ENCODE measurements at regions not wholly inside any gene's neighbourhood (a gene's known extent, or its start where the extent isn't known, plus 50 kb on each side); places are given as distances from the start of the nearest gene placed in this dataset.
A peak's percentile ranks its signal among the peaks of the same experiment; 100 is the strongest.
"Not testable (repeated sequence)": the region's sequence is repeated elsewhere in the genome, so short reads cannot be mapped to it uniquely, and the experiment has no call there.

DNA sequence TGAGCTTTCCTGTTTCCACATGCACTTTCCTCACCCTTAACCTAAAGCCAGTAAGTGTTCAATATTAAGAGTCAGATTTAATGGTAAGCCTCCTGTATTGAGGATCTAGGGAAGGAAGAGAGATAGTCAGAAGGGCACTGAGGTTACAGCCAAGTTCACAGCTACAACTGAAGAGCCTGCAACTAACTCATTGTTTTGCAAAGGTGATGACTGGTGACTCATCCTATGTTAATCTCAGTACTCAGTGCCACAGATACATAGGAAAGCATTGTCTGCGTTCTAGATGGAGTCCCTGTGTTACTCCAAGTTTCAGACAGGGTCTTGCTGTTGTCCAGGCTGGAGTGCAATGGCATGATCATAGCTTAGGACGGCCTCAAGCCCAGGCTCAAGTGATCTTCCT, 157.0 kb upstream of the RBM19 start:
- DNase-seq (ENCODE audit: low read depth) = no peak

DNA sequence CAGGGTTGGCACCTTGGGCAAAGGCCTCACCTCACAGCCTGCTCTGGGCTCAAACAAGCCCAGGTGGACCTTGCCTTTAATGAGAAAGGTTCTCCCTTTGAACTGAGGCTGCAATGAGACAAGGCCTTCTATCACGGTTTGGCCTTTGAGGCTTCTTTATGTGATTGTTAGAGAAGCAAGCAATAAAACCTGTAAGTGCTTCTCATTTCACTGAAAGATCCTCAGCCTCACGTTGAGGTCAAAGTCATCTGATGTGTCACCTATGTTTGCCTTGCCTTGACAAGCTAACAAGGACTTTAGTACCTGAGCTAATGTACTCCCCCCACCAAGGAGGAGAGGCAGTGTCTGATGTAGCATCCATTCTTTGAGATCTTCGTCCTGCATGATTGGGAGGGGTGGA, 155.9 kb upstream of the RBM19 start:
- no peak for DNase-seq (ENCODE audit: low read depth)

DNA sequence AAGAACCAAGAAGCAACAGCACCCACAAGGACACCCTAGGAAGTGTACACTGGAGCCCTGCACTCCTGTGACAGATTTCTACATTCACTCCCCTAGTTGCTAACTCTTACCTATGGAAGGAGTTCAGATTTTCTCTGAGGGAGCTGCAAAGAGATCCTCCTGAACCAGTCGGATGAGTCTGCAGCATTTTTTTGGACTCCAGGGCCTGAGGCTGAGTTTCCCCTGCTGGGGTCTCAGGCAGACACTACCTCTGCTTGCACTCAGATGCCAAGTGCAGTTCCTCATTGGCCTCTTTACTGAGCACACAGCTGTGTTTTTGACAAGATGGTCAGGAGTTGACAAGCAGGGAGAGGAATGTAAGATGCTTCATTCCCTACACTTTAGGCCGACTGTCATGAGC, 153.2 kb upstream of the RBM19 start:
- DNase-seq (ENCODE audit: low read depth) = no peak

DNA sequence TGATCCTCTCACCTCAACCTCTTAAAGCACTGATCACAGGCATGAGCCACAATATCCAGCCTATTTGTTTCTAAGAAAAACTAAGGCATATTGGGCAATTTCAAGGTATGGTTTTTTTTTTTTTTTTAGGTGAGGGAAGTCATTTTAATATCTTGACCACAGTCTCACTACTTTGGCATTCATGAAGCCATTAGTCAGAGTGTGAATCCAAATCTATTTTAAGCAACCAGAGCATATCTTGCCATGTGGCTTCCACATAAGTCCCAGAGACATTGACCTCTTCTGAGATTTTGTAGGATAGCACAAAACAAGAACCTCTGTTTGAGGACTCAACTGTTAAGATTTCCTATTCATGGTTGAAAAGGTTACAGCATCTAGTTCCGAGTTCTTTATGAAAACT, 130.3 kb upstream of the RBM19 start:
- no peak for DNase-seq (ENCODE audit: low read depth)

DNA sequence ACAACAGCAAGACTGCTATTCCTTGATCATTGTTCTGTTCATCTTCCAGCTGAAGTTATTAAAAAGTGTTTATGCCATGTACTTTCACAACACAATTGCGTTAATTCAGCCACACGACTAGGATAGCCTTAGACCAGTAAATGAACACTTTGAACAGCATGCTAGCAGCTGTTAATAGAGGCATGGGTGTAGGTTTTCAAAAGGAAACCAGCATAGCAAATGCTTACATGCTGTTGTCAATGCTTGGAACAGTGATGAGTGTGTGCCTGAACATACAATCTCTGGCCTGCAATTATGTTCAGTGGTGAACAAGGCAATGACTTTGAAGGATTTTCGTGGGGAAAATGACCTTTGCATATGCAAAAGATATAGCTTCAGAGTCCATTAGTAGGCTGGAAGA, 127.4 kb upstream of the RBM19 start:
- DNase-seq (ENCODE audit: low read depth) = no peak

DNA sequence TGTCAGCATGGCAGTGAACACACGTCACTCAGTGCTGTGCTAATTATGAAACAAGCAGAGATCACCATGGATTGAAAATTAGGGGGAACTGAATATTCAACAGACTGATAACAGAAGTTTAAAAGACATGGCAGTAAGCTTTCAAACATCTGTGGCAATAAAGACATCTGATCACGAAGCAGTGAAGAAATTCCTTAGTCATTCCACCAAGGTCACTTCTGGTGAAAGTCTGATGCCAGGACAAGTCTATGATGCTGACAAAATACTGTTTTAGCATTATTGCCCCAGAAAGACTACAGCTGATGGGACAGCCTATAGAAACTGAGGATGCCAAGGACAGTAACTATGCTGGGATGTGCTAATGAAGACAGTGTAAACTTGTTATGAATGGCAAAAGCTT, 126.9 kb upstream of the RBM19 start:
- DNase-seq (ENCODE audit: low read depth) = no peak

DNA sequence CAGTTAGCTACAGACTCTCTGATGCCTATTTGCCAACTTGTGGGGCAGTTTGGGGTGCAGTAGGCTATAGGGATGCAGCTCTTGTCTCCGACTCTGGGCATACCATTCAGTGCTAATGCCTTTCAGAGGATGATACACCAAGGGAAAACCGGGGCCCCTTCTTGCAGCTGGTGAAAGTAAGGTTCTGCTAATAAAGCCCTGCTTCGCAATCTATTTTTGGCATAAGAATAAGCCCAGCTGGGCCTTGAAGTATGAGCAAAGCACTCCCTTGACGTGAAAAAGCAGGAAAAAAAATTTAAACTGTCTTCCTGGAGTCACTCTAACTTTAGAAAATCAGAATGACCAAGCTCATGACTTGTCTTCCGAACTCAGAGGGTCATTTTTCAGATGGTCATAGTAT, 124.1 kb upstream of the RBM19 start:
- no peak for DNase-seq (ENCODE audit: low read depth)

DNA sequence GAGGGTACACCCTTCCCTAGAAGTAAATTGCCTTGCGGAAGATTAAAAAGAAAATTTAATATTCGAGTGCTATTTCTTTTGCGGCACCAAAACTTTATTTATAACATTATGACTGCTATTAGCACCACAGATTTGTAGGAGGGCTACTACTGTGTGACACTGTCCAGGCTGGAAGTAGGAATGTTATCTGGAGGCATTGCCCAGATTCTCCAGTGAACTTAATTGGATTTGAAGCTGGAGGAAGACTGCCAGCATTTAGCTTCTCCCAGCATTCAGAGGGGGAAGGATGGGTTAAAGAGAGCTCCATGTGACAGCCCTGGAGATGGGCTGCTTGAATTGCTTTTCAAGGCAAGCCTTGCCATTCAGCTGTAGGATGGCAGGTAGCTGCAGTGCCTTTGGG, 107.0 kb upstream of the RBM19 start:
- no peak for DNase-seq (ENCODE audit: low read depth)

DNA sequence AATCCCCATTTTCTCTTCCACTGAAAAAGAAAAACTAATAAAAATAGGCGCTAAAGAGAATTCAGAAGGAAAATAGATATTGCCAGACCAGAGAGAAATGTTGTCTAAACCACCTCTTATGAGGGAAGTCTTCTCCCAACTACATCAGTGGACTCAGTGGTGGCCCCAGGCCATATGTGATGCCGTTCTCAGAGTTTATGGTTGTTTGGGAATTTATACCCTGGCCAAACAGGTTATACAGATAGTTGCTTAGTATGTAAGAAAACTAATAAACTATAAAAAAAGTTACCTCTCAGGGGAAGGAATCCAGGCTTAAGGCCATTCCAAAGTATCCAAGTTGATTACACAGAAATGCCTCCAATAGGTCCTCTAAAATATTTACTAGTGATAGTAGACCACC, 103.4 kb upstream of the RBM19 start:
- DNase-seq (ENCODE audit: low read depth) = no peak

DNA sequence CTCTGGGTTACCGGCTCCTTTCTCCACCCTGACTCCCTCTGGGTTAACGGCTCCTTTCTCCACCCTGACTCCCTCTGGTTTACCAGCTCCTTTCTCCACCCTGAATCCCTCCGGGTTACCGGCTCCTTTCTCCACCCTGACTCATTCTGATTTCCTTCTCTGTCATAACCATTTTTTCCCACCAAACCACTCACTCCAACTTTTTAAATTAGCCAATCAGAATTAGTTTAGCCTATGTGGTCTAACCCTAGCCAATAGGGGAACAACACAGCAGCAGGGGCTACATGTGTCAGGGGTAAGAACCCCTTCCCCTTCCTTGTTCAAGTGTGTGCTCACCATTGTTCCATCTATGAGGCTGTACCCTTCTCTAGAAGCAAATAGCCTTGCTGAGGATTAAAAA, 98.4 kb upstream of the RBM19 start:
- DNase-seq (ENCODE audit: low read depth) = no peak

DNA sequence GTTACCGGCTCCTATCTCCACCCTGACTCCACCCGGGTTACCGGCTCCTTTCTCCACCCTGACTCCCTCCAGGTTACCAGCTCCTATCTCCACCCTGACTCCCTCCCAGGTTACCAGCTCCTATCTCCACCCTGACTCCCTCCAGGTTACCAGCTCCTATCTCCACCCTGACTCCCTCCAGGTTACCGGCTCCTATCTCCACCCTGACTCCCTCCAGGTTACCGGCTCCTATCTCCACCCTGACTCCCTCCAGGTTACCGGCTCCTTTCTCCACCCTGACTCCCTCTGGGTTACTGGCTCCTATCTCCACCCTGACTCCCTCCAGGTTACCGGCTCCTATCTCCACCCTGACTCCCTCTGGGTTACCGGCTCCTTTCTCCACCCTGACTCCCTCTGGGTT, 97.9 kb upstream of the RBM19 start:
- not testable (repeated sequence) for DNase-seq (ENCODE audit: low read depth)

DNA sequence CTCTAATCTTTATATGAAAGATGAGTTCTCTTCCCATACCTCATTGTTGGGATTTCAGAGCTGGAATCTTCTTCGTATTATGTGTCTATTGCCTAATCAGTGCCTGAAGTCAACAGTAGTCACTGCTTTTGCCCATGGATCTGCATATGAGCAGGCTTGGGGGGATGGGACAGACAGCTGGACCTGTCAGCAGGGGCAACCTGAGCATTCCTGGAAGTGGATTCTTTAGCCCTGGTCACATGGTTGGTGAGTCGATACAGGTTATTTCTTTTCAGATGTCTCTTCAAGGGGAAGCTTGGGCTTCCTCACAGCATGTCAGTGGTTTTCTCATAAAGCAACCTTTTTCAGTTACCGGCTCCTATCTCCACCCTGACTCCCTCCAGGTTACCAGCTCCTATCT, 97.3 kb upstream of the RBM19 start:
- no peak for DNase-seq (ENCODE audit: low read depth)

DNA sequence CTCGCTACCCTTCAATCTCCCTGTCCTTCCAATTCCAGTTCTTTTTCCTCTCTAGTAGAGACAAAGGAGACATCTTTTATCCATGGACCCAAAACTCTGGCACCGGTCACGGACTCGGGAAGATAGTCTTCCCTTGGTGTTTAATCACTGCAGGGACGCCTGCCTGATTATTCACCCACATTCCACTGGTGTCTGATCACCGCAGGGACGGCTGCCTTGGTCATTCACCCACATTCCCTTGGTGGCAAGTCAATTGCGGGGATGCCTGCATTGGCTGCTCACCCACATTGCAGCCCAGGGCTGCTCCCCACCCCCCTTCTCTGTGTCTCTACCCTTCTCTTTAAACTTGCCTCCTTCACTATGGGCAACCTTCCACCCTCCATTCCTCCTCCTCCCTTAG, 90.2 kb upstream of the RBM19 start:
- peak; percentile 1 for DNase-seq (ENCODE audit: low read depth)

DNA sequence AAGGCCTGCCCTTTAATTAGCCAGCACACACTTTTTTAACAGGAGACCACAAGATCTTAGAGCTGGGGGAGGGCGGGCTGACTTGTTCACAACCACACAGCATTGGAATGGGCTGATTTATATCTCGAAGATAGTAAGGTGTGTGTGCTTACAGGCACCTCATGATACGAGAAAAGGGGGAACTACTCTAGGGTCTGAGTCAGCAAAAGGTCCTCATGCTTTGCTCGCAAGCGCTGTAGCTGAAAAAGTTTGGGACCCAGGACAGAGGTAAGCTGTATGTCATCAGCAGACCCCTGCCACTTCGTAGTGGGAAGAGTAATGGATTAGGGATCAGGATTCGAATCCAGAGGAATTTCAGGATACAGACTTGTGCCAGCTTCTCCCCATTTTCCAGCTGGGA, 88.9 kb upstream of the RBM19 start:
- no peak for DNase-seq (ENCODE audit: low read depth)

DNA sequence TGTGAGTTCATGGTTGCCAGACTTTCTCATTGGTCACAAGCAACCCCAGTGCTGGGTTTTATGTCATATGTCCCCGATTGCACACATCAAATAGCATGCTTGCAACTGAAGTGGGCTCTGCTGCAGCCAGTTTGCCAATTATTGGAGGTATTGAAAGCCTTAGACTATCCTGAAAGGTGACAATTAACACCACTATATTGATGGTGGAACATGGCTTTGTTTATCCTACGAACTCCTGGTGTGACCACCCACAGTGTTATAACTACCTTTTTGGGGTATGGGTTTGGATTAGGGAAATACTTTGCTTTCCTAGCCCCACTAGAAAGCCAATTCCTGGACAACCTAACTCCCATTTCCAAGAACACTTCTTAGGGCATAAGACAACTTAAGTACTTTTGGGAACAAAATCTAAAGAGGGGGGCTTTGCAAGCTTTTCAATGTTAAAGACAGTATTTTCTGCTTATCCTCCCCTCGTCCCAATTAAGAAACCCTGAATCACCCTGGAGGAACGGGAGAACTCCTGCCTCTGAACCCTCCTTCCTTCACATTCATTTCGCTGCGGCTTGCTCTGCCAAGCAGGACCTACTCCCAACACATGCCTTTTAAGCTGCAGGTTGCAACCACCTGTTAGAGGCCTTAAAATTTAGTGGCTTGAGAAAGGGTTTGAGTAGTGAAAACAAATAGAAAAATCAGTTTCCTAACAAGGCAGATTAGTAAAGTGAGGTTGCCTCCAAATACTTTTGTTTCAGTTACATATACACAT, 80.3 kb upstream of the RBM19 start:
- no peak for DNase-seq (ENCODE audit: low read depth)

DNA sequence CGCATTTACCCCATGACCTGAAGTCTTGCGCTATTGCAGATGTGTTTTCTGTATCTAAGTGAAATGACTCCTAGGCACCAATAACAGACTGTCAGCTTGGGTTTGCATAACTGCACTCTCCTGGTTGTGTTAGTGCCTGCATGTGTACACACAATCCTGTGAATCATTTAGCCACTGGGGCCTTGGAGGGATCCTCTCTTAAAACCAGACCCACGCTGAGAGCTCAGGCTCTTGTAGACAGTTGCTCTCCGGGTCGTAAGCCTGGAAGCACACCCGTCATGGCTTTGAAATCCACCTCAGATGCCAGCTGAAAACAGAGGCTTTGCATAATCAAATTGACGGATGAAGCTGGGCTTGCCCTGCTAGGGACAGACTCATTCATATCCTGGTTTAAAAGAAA, 79.2 kb upstream of the RBM19 start:
- DNase-seq (ENCODE audit: low read depth) = no peak

DNA sequence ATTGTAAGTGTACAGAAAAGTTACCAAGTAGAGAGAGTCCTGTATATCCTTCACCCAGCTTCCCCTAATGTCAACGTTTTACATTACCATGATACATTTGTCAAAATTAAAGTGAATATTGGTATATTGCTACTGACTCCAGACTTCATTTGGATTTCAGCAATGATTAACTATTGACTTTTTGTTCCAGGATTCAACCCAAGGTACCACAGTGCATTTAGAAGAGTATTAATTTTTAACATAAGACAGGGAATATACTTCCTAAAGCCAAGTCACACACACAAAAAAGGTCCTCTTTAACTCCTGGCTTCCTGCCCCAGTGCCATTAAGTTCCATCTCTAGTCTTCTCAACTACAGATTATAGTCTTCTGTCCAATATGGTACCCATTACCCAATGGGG, 75.5 kb upstream of the RBM19 start:
- DNase-seq (ENCODE audit: low read depth) = no peak

DNA sequence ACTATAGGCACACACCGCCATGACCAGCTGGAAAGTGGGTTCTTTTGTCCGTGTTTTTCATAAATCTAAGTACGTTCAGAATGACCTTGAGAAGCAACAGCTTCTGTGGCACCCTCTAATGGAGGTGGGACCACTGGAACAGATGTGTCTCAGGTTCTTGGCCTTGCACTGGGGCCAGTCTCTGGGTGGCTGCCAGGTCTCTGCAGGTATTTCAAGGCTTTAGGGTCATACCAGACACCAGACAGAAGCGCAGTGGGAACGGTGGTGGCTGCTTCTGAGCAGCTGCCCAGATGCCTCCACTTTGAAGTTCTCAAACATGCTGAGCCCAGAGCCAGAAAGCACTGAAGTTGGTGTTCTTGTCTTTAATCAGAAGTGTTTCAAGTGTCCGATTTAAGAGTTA, 75.0 kb upstream of the RBM19 start:
- no peak for DNase-seq (ENCODE audit: low read depth)

DNA sequence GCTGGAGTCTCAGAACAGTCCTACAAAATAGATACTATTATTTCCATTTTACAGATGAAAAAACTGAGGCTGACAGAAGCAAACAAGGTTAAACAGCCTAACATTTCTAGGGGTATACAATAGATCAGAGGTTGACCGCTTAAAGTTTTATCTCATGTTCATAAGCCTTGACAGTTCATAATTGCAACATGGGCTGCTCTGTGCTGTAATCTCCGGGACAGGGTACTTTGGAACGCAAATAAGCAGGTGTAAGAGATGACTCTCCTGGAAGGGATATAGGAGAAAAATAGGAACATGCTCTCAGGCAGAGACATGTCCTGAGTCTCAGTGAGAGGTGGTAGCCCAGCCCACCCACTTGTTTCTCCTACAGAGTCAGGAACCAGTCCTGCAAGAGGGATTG, 72.8 kb upstream of the RBM19 start:
- DNase-seq (ENCODE audit: low read depth) = no peak

DNA sequence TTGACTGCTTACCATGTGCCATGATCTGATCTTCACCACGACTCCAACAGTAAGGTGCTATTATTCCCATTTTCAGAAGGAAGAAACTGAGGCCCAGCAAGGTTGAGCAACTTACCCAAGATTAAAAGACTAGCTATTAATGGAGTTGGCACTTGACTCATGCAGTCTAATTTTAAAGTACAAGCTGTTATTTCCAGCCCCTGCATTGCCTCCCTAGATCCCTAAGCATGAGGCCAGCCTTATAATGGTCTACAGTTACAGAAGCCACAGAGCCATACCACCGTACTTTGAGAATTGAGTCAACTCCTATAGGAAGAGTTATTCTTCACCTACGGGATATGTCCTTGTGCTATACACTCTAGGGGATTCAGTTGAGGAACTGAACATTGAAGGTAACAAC, 66.7 kb upstream of the RBM19 start:
- DNase-seq (ENCODE audit: low read depth) = no peak

DNA sequence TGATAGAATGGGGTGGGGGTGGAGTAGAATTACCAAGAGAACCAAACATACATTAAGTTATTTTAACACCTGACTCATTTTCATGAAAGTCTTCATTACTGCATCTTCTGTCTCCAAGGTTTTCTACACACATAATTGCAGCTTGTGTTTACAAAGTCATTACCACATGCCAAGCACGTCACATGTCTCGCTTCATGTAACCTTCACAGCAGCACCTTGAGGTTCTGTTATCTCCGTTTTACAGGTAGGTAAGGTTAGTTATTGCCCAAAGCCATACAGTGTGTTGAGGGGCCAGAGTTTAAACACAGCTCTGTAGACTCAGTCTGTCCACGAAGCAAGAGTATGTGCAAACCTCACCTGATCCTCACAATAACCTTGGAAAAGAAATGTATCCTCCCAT, 64.3 kb upstream of the RBM19 start:
- DNase-seq (ENCODE audit: low read depth) = no peak

DNA sequence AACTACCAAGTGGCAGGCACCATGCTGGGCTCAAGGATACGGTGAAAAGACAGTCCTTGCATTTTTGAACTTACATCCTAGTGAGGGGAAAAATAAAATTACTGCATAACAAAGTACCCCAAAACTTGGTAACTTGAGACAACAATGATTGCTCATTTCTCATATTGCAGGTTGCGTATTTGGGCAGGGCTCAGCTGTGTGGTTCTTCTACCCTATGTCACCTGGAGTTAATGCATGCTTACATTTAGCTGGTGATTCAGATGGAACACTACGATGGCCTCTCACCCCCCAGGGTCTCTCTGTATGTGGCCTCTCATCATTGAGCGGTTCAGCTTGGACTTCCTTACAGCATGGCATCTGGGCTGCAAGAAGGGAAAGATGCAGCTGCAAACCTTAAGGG, 60.7 kb upstream of the RBM19 start:
- DNase-seq (ENCODE audit: low read depth) = no peak

DNA sequence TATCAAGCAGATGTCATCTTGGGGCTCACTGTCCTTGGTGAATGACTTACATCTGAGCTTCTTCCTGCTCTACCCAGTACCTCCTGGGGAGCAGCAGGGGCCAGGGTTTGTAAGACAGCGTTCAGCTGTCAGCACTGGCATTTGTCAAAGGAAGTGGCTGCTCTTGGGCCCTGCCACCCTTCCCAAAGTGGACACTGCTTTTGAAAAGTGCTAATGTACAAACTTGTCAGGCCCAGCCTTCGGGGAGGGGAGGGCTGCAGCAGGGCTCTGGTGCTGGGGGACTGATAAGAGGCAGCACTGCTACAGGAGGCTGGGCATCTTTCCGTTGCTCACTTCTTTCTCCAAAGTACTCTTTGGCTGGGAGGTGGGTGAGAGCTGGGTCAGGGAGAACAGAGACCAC, 59.8 kb upstream of the RBM19 start:
- no peak for DNase-seq (ENCODE audit: low read depth)

DNA sequence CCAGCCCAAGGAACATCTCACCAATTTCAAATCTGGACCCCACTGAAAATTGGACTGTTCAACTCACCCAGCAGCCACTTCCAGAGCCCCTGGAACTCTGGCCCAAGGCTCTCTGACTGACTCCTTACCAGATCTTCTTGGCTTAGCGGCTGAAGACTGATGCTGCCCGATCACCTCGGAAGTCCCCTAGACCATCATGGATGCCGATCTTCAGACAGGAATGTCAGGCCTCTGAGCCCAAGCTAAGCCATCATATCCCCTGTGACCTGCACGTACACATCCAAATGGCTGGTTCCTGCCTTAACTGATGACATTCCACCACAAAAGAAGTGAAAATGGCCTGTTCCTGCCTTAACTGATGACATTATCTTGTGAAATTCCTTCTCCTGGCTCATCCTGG, 56.0 kb upstream of the RBM19 start:
- DNase-seq (ENCODE audit: low read depth) = not testable (repeated sequence)

DNA sequence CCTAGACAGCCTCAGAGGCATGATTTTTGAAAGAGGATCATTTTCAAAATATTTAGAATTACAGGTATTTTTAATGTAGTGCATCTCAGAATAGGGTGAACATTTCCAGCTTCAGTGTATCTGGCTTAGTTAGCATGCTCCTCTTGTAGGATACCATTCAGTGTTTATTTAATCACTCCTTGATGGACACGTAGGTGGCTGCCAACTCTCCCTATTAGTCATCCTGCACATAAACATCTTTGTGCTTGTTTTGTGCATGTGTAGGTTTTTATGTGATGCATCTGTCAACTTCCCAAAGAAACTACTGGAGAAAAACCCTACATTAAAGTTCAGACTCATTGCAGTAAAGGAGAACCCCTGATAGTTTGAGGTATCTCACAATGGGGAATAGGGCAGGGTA, 52.5 kb upstream of the RBM19 start:
- peak; percentile 2 for DNase-seq (ENCODE audit: low read depth)

Data from renal cortical epithelial cell (primary cell).